Duodenal mucosa (tissue), 2 donors: ENCODE measurements at regions not wholly inside any gene's neighbourhood (a gene's known extent, or its start where the extent isn't known, plus 50 kb on each side); places are given as distances from the start of the nearest gene placed in this dataset.
"Not testable (repeated sequence)": the region's sequence is repeated elsewhere in the genome, so short reads cannot be mapped to it uniquely, and the experiment has no call there.

Source experiments
- H3K27ac ChIP-seq: one replicate; pipeline ENCODE4 v1.7.0; 2013; ENCODE audit warnings: low read depth, low read length
- H3K27me3 ChIP-seq, 2 donors: one replicate each; pipeline ENCODE4 v1.7.0; 2013; ENCODE audit warnings: low read length in 2 of 2, control low read depth in 1 of 2; ENCODE audit not compliant: insufficient read depth in 2 of 2, control insufficient read depth in 1 of 2
- H3K36me3 ChIP-seq, 2 donors: one replicate each; pipeline ENCODE4 v1.7.0; 2013; ENCODE audit warnings: low read length in 2 of 2, control low read depth in 1 of 2; ENCODE audit not compliant: insufficient read depth in 2 of 2, control insufficient read depth in 1 of 2
- H3K4me1 ChIP-seq, 2 donors: one replicate each; pipeline ENCODE4 v1.7.0; 2013; ENCODE audit warnings: low read length in 2 of 2, control low read depth in 1 of 2; ENCODE audit not compliant: insufficient read depth in 2 of 2, control insufficient read depth in 1 of 2
- H3K4me3 ChIP-seq, 2 donors: one replicate each; pipeline ENCODE4 v1.7.0; 2013; ENCODE audit warnings: low read length in 2 of 2, low read depth in 1 of 2
- H3K9ac ChIP-seq, 2 donors: one replicate each; pipeline ENCODE4 v1.7.0; 2013; ENCODE audit warnings: low read length in 2 of 2, low read depth in 1 of 2
- H3K9me3 ChIP-seq, 2 donors: one replicate each; pipeline ENCODE4 v1.7.0; 2013; ENCODE audit warnings: low read length in 2 of 2, control low read depth in 1 of 2; ENCODE audit not compliant: control insufficient read depth in 1 of 2

GRCh38 chr11:87456499-87456898 lies 418.8 kb downstream of the TMEM135 start:
- Histone ChIP-seq H3K9me3 (no peaks in the 10 kb centered on the region), H3K4me1 (no peaks in the 10 kb centered on the region), H3K36me3 (no peaks in the 10 kb centered on the region), H3K27ac (no peak overlapping the region), H3K27me3 (no peaks in the 10 kb centered on the region), H3K4me3 (no peak overlapping the region), H3K9ac (no peak overlapping the region)

- Histone ChIP-seq H3K4me1 (no peaks in the 10 kb centered on the region), H3K9me3 (no peaks in the 10 kb centered on the region), H3K27me3 (no peaks in the 10 kb centered on the region), H3K27ac (no peak overlapping the region), H3K9ac (no peak overlapping the region), H3K4me3 (no peak overlapping the region), H3K36me3 (no peaks in the 10 kb centered on the region)
Measured at GRCh38 chr11:87455180-87455579, 417.4 kb downstream of the TMEM135 start.

- no peaks in the 10 kb centered on the region for H3K27me3 ChIP-seq
Measured at GRCh38 chr11:87454241-87454640, 416.5 kb downstream of the TMEM135 start.

GRCh38 chr11:87453531-87454089 lies 415.9 kb downstream of the TMEM135 start:
- no peaks in the 10 kb centered on the region for H3K9me3 ChIP-seq
- no peaks in the 10 kb centered on the region for H3K36me3 ChIP-seq
- H3K4me3 ChIP-seq: no peak overlapping the region
- H3K27ac ChIP-seq: no peak overlapping the region
- no peaks in the 10 kb centered on the region for H3K4me1 ChIP-seq
- no peaks in the 10 kb centered on the region for H3K27me3 ChIP-seq
- H3K9ac ChIP-seq: no peak overlapping the region

More at GRCh38 chr11:87454241-87454640, 416.5 kb downstream of the TMEM135 start:
- Histone ChIP-seq H3K4me1 (no peaks in the 10 kb centered on the region), H3K9me3 (no peaks in the 10 kb centered on the region), H3K36me3 (no peaks in the 10 kb centered on the region), H3K27ac (no peak overlapping the region), H3K4me3 (no peak overlapping the region), H3K9ac (no peak overlapping the region)

- not testable (repeated sequence) for H3K9ac ChIP-seq, H3K4me1 ChIP-seq, H3K27me3 ChIP-seq, H3K4me3 ChIP-seq, H3K36me3 ChIP-seq, H3K9me3 ChIP-seq, H3K27ac ChIP-seq
Measured at GRCh38 chr11:87452025-87452424, 414.3 kb downstream of the TMEM135 start.

GRCh38 chr11:87451395-87451794 lies 413.7 kb downstream of the TMEM135 start:
- Histone ChIP-seq H3K9ac (no peak overlapping the region), H3K27me3 (no peaks in the 10 kb centered on the region), H3K36me3 (no peaks in the 10 kb centered on the region), H3K4me3 (no peak overlapping the region), H3K4me1 (no peaks in the 10 kb centered on the region), H3K27ac (no peak overlapping the region), H3K9me3 (no peaks in the 10 kb centered on the region)

GRCh38 chr11:87447606-87448005 lies 409.9 kb downstream of the TMEM135 start:
- Histone ChIP-seq H3K27ac (no peak overlapping the region), H3K36me3 (no peaks in the 10 kb centered on the region), H3K27me3 (no peaks in the 10 kb centered on the region), H3K9me3 (no peaks in the 10 kb centered on the region), H3K4me3 (no peak overlapping the region), H3K9ac (no peak overlapping the region), H3K4me1 (no peaks in the 10 kb centered on the region)

GRCh38 chr11:87444993-87445392 lies 407.3 kb downstream of the TMEM135 start:
- Histone ChIP-seq H3K9ac (no peak overlapping the region), H3K9me3 (no peaks in the 10 kb centered on the region), H3K4me3 (no peak overlapping the region), H3K27ac (no peak overlapping the region), H3K27me3 (no peaks in the 10 kb centered on the region), H3K4me1 (no peaks in the 10 kb centered on the region), H3K36me3 (no peaks in the 10 kb centered on the region)

- H3K27me3 ChIP-seq: no peaks in the 10 kb centered on the region
- H3K36me3 ChIP-seq: no peaks in the 10 kb centered on the region
- H3K4me3 ChIP-seq: no peak overlapping the region
- H3K9me3 ChIP-seq: no peaks in the 10 kb centered on the region
- no peak overlapping the region for H3K27ac ChIP-seq
- no peak overlapping the region for H3K9ac ChIP-seq
- H3K4me1 ChIP-seq: no peaks in the 10 kb centered on the region
Measured at GRCh38 chr11:87443707-87444106, 406.0 kb downstream of the TMEM135 start.

GRCh38 chr11:87440076-87440770 lies 402.5 kb downstream of the TMEM135 start:
- Histone ChIP-seq H3K36me3 (no peaks in the 10 kb centered on the region), H3K27ac (no peak overlapping the region), H3K4me3 (no peak overlapping the region), H3K9ac (no peak overlapping the region), H3K27me3 (no peaks in the 10 kb centered on the region), H3K9me3 (no peaks in the 10 kb centered on the region), H3K4me1 (no peaks in the 10 kb centered on the region)
